GM12878 (cell line): ENCODE measurements at regions not wholly inside any gene's neighbourhood (a gene's known extent, or its start where the extent isn't known, plus 50 kb on each side); places are given as distances from the start of the nearest gene placed in this dataset.

Experiments used
- ATF2 ChIP-seq: IDR thresholded peaks from 2 replicates; pipeline ENCODE4 v1.6.1; 2012; ENCODE audit warnings: low read length, inconsistent platforms
- CTCF ChIP-seq, 3 experiments: IDR thresholded peaks in 2 of 3; conservative IDR thresholded peaks in 1 of 3; 2 replicates each; pipeline ENCODE4 v1.5.1; 2011; ENCODE audit warnings: low read depth in 3 of 3, low read length in 3 of 3, mild to moderate bottlenecking in 3 of 3, control low read depth in 2 of 3, moderate library complexity in 2 of 3, inconsistent platforms in 1 of 3, mixed read lengths in 1 of 3; ENCODE audit not compliant: control insufficient read depth in 2 of 3, insufficient read depth in 1 of 3; ENCODE audit errors: extremely low read depth in 1 of 3
- EP300 ChIP-seq, 2 experiments: fragments of 150-350 bp in 1 of 2; IDR thresholded peaks; 2 replicates each; pipeline ENCODE4 v1.6.1; 2011 to 2012; ENCODE audit warnings: low read depth in 2 of 2, low read length in 2 of 2, borderline replicate concordance in 1 of 2, improper control_type of control experiment in 1 of 2, inconsistent platforms in 1 of 2; ENCODE audit not compliant: control insufficient read depth in 1 of 2
- POLR2A ChIP-seq: IDR thresholded peaks from 2 replicates; pipeline ENCODE4 v1.6.1; 2011; ENCODE audit warnings: low read depth, mild to moderate bottlenecking, low read length
- YBX1 ChIP-seq: fragments of 450-650 bp; IDR thresholded peaks from 2 replicates; pipeline ENCODE4 v1.6.1; 2016; ENCODE audit warnings: antibody characterized with exemption
- YY1 ChIP-seq: IDR thresholded peaks from 2 replicates; pipeline ENCODE4 v1.6.1; 2011; ENCODE audit warnings: low read depth, mild to moderate bottlenecking, low read length
- ZBTB33 ChIP-seq: fragments of 450-650 bp; IDR thresholded peaks from 2 replicates; pipeline ENCODE4 v1.6.1; 2017; ENCODE audit warnings: mild to moderate bottlenecking
- ZNF274 ChIP-seq: IDR thresholded peaks from one replicate; pipeline ENCODE4 v1.8.0; 2011; ENCODE audit not compliant: insufficient read length, insufficient read depth
- ZNF384 ChIP-seq: IDR thresholded peaks from 2 replicates; pipeline ENCODE4 v1.6.1; 2012; ENCODE audit warnings: low read depth, mild to moderate bottlenecking, low read length, improper control_type of control experiment, borderline replicate concordance

GRCh38 chrX:120719622-120720021 is 89.8 kb upstream of the C1GALT1C1 start:
- TF ChIP-seq CTCF (IDR thresholded peaks at IDR 0.05 in 2 of 3, conservative IDR thresholded peaks at IDR 0.05 in 1 of 3; ENCODE audit: control insufficient read depth in 2 of 3, extremely low read depth in 1 of 3, insufficient read depth in 1 of 3, low read depth in 3 of 3, low read length in 3 of 3): no peak
- TF ChIP-seq ATF2: no peak
- no peak for TF ChIP-seq EP300 (IDR thresholded peaks at IDR 0.05; ENCODE audit: borderline replicate concordance in 1 of 2, control insufficient read depth in 1 of 2, low read depth in 2 of 2, low read length in 2 of 2)
- TF ChIP-seq YY1: no peak
- no peak for TF ChIP-seq ZBTB33
- TF ChIP-seq ZNF384: no peak
- TF ChIP-seq ZNF274: no peak
- no peak for TF ChIP-seq POLR2A
- TF ChIP-seq YBX1: no peak
